Osteoblast (primary cell): ENCODE measurements at regions not wholly inside any gene's neighbourhood (a gene's known extent, or its start where the extent isn't known, plus 50 kb on each side); places are given as distances from the start of the nearest gene placed in this dataset.

Experiments
- DNase-seq: peaks from one replicate; pipeline ENCODE4 v3.0.0; 2011; ENCODE audit warnings: low spot score, mixed read lengths; ENCODE audit not compliant: insufficient read length; ENCODE audit errors: missing footprints
- H2AFZ ChIP-seq: 2 replicates; pipeline ENCODE4 v1.6.0; 2011; ENCODE audit warnings: mild to moderate bottlenecking, low read length
- H3K27ac ChIP-seq: 2 replicates; pipeline ENCODE4 v1.5.1; 2011; ENCODE audit warnings: mild to moderate bottlenecking, low read depth, low read length, moderate library complexity
- H3K27me3 ChIP-seq: 2 replicates; pipeline ENCODE4 v1.6.0; 2012; ENCODE audit warnings: mild to moderate bottlenecking, control low read depth, inconsistent platforms, low read length, moderate library complexity; ENCODE audit not compliant: insufficient read depth
- H3K36me3 ChIP-seq: 2 replicates; pipeline ENCODE4 v1.5.1; 2011; ENCODE audit warnings: mild to moderate bottlenecking, low read length, control low read depth, moderate library complexity; ENCODE audit not compliant: insufficient read depth
- H3K4me1 ChIP-seq: 2 replicates; pipeline ENCODE4 v1.5.1; 2011; ENCODE audit warnings: mild to moderate bottlenecking, low read length, control low read depth, moderate library complexity; ENCODE audit not compliant: insufficient read depth
- H3K4me2 ChIP-seq: 2 replicates; pipeline ENCODE4 v1.6.0; 2011; ENCODE audit warnings: mild to moderate bottlenecking, low read length; ENCODE audit not compliant: insufficient read depth
- H3K4me3 ChIP-seq: fragments of 200-600 bp; sonication (generic); 3 replicates; pipeline ENCODE4 v1.5.1; 2012; ENCODE audit warnings: mild to moderate bottlenecking, low read length, inconsistent platforms; ENCODE audit not compliant: insufficient read depth
- H3K79me2 ChIP-seq: 2 replicates; pipeline ENCODE4 v1.6.0; 2012; ENCODE audit warnings: mild to moderate bottlenecking, low read length, control low read depth, inconsistent platforms; ENCODE audit not compliant: insufficient read depth
- H3K9me3 ChIP-seq: 2 replicates; pipeline ENCODE4 v1.5.1; 2011; ENCODE audit warnings: low read depth, low read length, control low read depth
- H4K20me1 ChIP-seq: 2 replicates; pipeline ENCODE4 v1.6.0; 2012; ENCODE audit warnings: mild to moderate bottlenecking, low read length, control low read depth; ENCODE audit not compliant: insufficient read depth
- CTCF ChIP-seq: IDR thresholded peaks from 2 replicates; pipeline ENCODE4 v1.5.1; 2011; ENCODE audit warnings: mild to moderate bottlenecking, low read depth, low read length, moderate library complexity; ENCODE audit errors: extremely low read depth

- Histone ChIP-seq H4K20me1 (no peaks in the 10 kb centered on the region), H3K79me2 (no peaks in the 10 kb centered on the region), H3K4me1 (peaks cover 4% of the 10 kb centered on the region), H3K9me3 (no peaks in the 10 kb centered on the region), H2AFZ (no peak overlapping the region), H3K4me3 (no peak overlapping the region), H3K27ac (no peak overlapping the region), H3K36me3 (no peaks in the 10 kb centered on the region), H3K27me3 (no peaks in the 10 kb centered on the region), H3K4me2 (no peak overlapping the region)
- no peak for DNase-seq
- no peak for TF ChIP-seq CTCF
Measured at GRCh38 chr20:10774357-10774943, 100.7 kb upstream of the JAG1 start.

- Histone ChIP-seq H2AFZ (no peak overlapping the region), H4K20me1 (no peaks in the 10 kb centered on the region), H3K27ac (no peak overlapping the region), H3K36me3 (no peaks in the 10 kb centered on the region), H3K4me3 (no peak overlapping the region), H3K9me3 (no peaks in the 10 kb centered on the region), H3K4me2 (no peak overlapping the region), H3K79me2 (no peaks in the 10 kb centered on the region), H3K4me1 (no peaks in the 10 kb centered on the region), H3K27me3 (no peaks in the 10 kb centered on the region)
- DNase-seq: no peak
- TF ChIP-seq CTCF: no peak
Measured at GRCh38 chr20:10777710-10778109, 103.9 kb upstream of the JAG1 start.

GRCh38 chr20:10779911-10780310, 106.1 kb upstream of the JAG1 start:
- no peak overlapping the region for H3K4me2 ChIP-seq
- H4K20me1 ChIP-seq: no peaks in the 10 kb centered on the region
- H3K9me3 ChIP-seq: no peaks in the 10 kb centered on the region
- H3K36me3 ChIP-seq: no peaks in the 10 kb centered on the region
- no peak for TF ChIP-seq CTCF
- H3K4me1 ChIP-seq: no peaks in the 10 kb centered on the region
- no peak overlapping the region for H3K4me3 ChIP-seq
- no peak overlapping the region for H3K27ac ChIP-seq
- no peak overlapping the region for H2AFZ ChIP-seq
- no peaks in the 10 kb centered on the region for H3K79me2 ChIP-seq
- DNase-seq: peak; percentile 9
- no peaks in the 10 kb centered on the region for H3K27me3 ChIP-seq

GRCh38 chr20:10780901-10781300, 107.1 kb upstream of the JAG1 start:
- Histone ChIP-seq H3K27ac (no peak overlapping the region), H3K4me1 (no peaks in the 10 kb centered on the region), H3K79me2 (no peaks in the 10 kb centered on the region)

More at GRCh38 chr20:10780901-10781300, 107.1 kb upstream of the JAG1 start:
- H3K27me3 ChIP-seq: no peaks in the 10 kb centered on the region
- no peak overlapping the region for H3K4me2 ChIP-seq
- DNase-seq: no peak
- no peak overlapping the region for H3K4me3 ChIP-seq
- no peak for TF ChIP-seq CTCF
- no peaks in the 10 kb centered on the region for H4K20me1 ChIP-seq
- no peaks in the 10 kb centered on the region for H3K36me3 ChIP-seq
- H3K9me3 ChIP-seq: no peaks in the 10 kb centered on the region
- no peak overlapping the region for H2AFZ ChIP-seq
